ENCODE measurements at regions not wholly inside any gene's neighbourhood (a gene's known extent, or its start where the extent isn't known, plus 50 kb on each side); places are given as distances from the start of the nearest gene placed in this dataset.

- no peak for TF ChIP-seq CTCF (IDR thresholded peaks at IDR 0.05)
- no peak for TF ChIP-seq POLR2A (IDR thresholded peaks at IDR 0.05)
Measured at GRCh38 chr16:72500545-72500944, 328.6 kb upstream of the PMFBP1 start.

Measured in right lobe of liver (tissue), 4 donors.